PC-9 (cell line): ENCODE measurements at regions not wholly inside any gene's neighbourhood (a gene's known extent, or its start where the extent isn't known, plus 50 kb on each side); places are given as distances from the start of the nearest gene placed in this dataset.

ENCODE experiments used
- BruUV-seq: library from RNA; stranded (reverse); fragments of 400-500 nt; replicated peaks from 2 replicates; lab custom pipeline; 2021; lab: Mats Ljungman, UMichigan
- CTCF ChIA-PET: fragments of 300-600 bp; sonication (Branson Sonifier 250); formaldehyde crosslinking; loops from one replicate; lab custom pipeline; 2022; ENCODE audit warnings: antibody characterized with exemption; lab: Charles Lee
- POLR2A ChIA-PET: fragments of 300-600 bp; sonication (Branson Sonifier 250); formaldehyde crosslinking; loops from one replicate; lab custom pipeline; 2022; ENCODE audit warnings: antibody characterized with exemption; ENCODE audit not compliant: unreplicated experiment; lab: Charles Lee
- DNase-seq, 2 experiments: peaks; one replicate each; pipeline versions ENCODE4 v3.0.0 to v3.0.0-alpha.2; 2015 to 2022; ENCODE audit warnings: mixed read lengths in 1 of 2
- H2AFZ ChIP-seq: fragments of 200-600 bp; sonication (generic); 2 replicates; pipeline ENCODE4 v1.8.1; 2017; ENCODE audit warnings: antibody characterized with exemption
- H3F3A ChIP-seq: fragments of 200-600 bp; sonication (generic); 2 replicates; pipeline ENCODE4 v1.8.1; 2017; ENCODE audit warnings: antibody characterized with exemption, mild to moderate bottlenecking, low read depth; ENCODE audit not compliant: insufficient read depth
- H3K27ac ChIP-seq: fragments of 200-600 bp; sonication (generic); 2 replicates; pipeline ENCODE4 v1.6.1; 2016; ENCODE audit warnings: mixed run types
- H3K27me3 ChIP-seq: fragments of 200-600 bp; sonication (generic); 2 replicates; pipeline ENCODE4 v1.6.1; 2016; ENCODE audit warnings: low read depth, mixed run types; ENCODE audit not compliant: insufficient read depth
- H3K36me3 ChIP-seq: fragments of 200-600 bp; sonication (generic); 2 replicates; pipeline ENCODE4 v1.6.1; 2016; ENCODE audit warnings: low read depth, mixed run types
- H3K4me1 ChIP-seq: fragments of 200-600 bp; sonication (generic); replicated peaks from 2 replicates; pipeline ENCODE4 v1.6.1; 2016; ENCODE audit warnings: mixed run types; ENCODE audit not compliant: insufficient read depth
- H3K4me2 ChIP-seq: fragments of 200-600 bp; sonication (generic); 2 replicates; pipeline ENCODE4 v1.6.1; 2017; ENCODE audit warnings: mixed run types
- H3K4me3 ChIP-seq: fragments of 200-600 bp; sonication (generic); 2 replicates; pipeline ENCODE4 v1.6.1; 2016; ENCODE audit warnings: mixed run types
- H3K79me2 ChIP-seq: fragments of 200-600 bp; sonication (generic); 2 replicates; pipeline ENCODE4 v1.6.1; 2017; ENCODE audit warnings: low read depth, mixed run types
- H3K9me2 ChIP-seq: fragments of 200-600 bp; sonication (generic); 2 replicates; pipeline ENCODE4 v1.8.1; 2017; ENCODE audit warnings: mild to moderate bottlenecking; ENCODE audit not compliant: insufficient read depth
- H3K9me3 ChIP-seq: fragments of 200-600 bp; sonication (generic); 2 replicates; pipeline ENCODE4 v1.8.1; 2016; ENCODE audit warnings: low read depth; ENCODE audit not compliant: insufficient read depth
- H4K20me1 ChIP-seq: fragments of 200-600 bp; sonication (generic); 2 replicates; pipeline ENCODE4 v1.8.1; 2017; ENCODE audit not compliant: insufficient read depth
- EZH2 ChIP-seq: fragments of 200-600 bp; sonication (generic); IDR thresholded peaks from 2 replicates; pipeline ENCODE4 v1.8.0; 2017; ENCODE audit warnings: antibody characterized with exemption, low read depth
- intact Hi-C: fragments of 100-400 bp; cut with micrococcal nuclease; formaldehyde crosslinking; loops from one replicate; pipeline ENCODE4 v1.10.0; 2022; ENCODE audit not compliant: unreplicated experiment
- TF ChIP-seq, protein P1 (sequence below): fragments of 200-600 bp; sonication (generic); conservative IDR thresholded peaks from 2 replicates; pipeline ENCODE4 v1.6.1; 2017; ENCODE audit warnings: mixed run types, antibody characterized with exemption, mild to moderate bottlenecking, moderate library complexity

GRCh38 chr21:43277481-43278351, 108.9 kb downstream of the CRYAA start:
- no peaks in the 10 kb centered on the region for H3K27me3 ChIP-seq

GRCh38 chr21:43276811-43277210, 108.0 kb downstream of the CRYAA start:
- H3K36me3 ChIP-seq: no peaks in the 10 kb centered on the region
- H3K79me2 ChIP-seq: no peaks in the 10 kb centered on the region
- H3K4me1 ChIP-seq: no peaks in the 10 kb centered on the region
- H4K20me1 ChIP-seq: no peaks in the 10 kb centered on the region
- no peak overlapping the region for H3K4me3 ChIP-seq
- no peaks in the 10 kb centered on the region for H3K9me3 ChIP-seq
- no peak for TF ChIP-seq EZH2
- TF ChIP-seq, protein P1, sequence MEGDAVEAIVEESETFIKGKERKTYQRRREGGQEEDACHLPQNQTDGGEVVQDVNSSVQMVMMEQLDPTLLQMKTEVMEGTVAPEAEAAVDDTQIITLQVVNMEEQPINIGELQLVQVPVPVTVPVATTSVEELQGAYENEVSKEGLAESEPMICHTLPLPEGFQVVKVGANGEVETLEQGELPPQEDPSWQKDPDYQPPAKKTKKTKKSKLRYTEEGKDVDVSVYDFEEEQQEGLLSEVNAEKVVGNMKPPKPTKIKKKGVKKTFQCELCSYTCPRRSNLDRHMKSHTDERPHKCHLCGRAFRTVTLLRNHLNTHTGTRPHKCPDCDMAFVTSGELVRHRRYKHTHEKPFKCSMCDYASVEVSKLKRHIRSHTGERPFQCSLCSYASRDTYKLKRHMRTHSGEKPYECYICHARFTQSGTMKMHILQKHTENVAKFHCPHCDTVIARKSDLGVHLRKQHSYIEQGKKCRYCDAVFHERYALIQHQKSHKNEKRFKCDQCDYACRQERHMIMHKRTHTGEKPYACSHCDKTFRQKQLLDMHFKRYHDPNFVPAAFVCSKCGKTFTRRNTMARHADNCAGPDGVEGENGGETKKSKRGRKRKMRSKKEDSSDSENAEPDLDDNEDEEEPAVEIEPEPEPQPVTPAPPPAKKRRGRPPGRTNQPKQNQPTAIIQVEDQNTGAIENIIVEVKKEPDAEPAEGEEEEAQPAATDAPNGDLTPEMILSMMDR: no peak
- no peak for DNase-seq
- BruUV-seq: no TSS peak
- CTCF ChIA-PET: no interaction called here
- H3F3A ChIP-seq: no peaks in the 10 kb centered on the region
- no peak overlapping the region for H2AFZ ChIP-seq
- no peaks in the 10 kb centered on the region for H3K9me2 ChIP-seq
- H3K27ac ChIP-seq: no peak overlapping the region
- POLR2A ChIA-PET: interaction anchor here (0.8 kb wide), 1 partner anchor 397 kb away, joined by 5 read pairs; no protein-coding TSS in a partner anchor
- no peak overlapping the region for H3K4me2 ChIP-seq
- intact Hi-C loops: no loop called here
- H3K27me3 ChIP-seq: no peaks in the 10 kb centered on the region

More at GRCh38 chr21:43277481-43278351, 108.9 kb downstream of the CRYAA start:
- TF ChIP-seq EZH2: no peak
- TF ChIP-seq, protein P1: no peak
- intact Hi-C loops: no loop called here
- Histone ChIP-seq H3K27ac (no peak overlapping the region), H3K4me1 (no peaks in the 10 kb centered on the region), H4K20me1 (no peaks in the 10 kb centered on the region), H3K9me3 (no peaks in the 10 kb centered on the region), H3K79me2 (no peaks in the 10 kb centered on the region), H2AFZ (no peak overlapping the region), H3K36me3 (no peaks in the 10 kb centered on the region), H3K4me3 (no peak overlapping the region), H3F3A (no peaks in the 10 kb centered on the region), H3K4me2 (no peak overlapping the region), H3K9me2 (no peaks in the 10 kb centered on the region)
- no TSS peak for BruUV-seq
- no peak for DNase-seq
- CTCF ChIA-PET: no interaction called here
- POLR2A ChIA-PET: interaction anchor here (0.6 kb wide), 1 partner anchor 67 kb away, joined by 3 read pairs; no protein-coding TSS in a partner anchor

- no peak for TF ChIP-seq EZH2
- TF ChIP-seq, protein P1: no peak
- H3F3A ChIP-seq: no peaks in the 10 kb centered on the region
- CTCF ChIA-PET: no interaction called here
- no TSS peak for BruUV-seq
- H3K27ac ChIP-seq: no peak overlapping the region
- H3K4me2 ChIP-seq: no peak overlapping the region
- intact Hi-C loops: no loop called here
- H4K20me1 ChIP-seq: no peaks in the 10 kb centered on the region
- H3K79me2 ChIP-seq: no peaks in the 10 kb centered on the region
- no peak overlapping the region for H2AFZ ChIP-seq
- H3K9me3 ChIP-seq: no peaks in the 10 kb centered on the region
- H3K27me3 ChIP-seq: no peaks in the 10 kb centered on the region
- DNase-seq: no peak
- no peaks in the 10 kb centered on the region for H3K4me1 ChIP-seq
- H3K36me3 ChIP-seq: no peaks in the 10 kb centered on the region
- POLR2A ChIA-PET: interaction anchor here (0.6 kb wide), 1 partner anchor 65 kb away, joined by 11 read pairs; no protein-coding TSS in a partner anchor
- no peaks in the 10 kb centered on the region for H3K9me2 ChIP-seq
- no peak overlapping the region for H3K4me3 ChIP-seq
Measured at GRCh38 chr21:43275421-43276211, 106.8 kb downstream of the CRYAA start.
